ENCODE measurements at regions not wholly inside any gene's neighbourhood (a gene's known extent, or its start where the extent isn't known, plus 50 kb on each side); places are given as distances from the start of the nearest gene placed in this dataset.

DNA sequence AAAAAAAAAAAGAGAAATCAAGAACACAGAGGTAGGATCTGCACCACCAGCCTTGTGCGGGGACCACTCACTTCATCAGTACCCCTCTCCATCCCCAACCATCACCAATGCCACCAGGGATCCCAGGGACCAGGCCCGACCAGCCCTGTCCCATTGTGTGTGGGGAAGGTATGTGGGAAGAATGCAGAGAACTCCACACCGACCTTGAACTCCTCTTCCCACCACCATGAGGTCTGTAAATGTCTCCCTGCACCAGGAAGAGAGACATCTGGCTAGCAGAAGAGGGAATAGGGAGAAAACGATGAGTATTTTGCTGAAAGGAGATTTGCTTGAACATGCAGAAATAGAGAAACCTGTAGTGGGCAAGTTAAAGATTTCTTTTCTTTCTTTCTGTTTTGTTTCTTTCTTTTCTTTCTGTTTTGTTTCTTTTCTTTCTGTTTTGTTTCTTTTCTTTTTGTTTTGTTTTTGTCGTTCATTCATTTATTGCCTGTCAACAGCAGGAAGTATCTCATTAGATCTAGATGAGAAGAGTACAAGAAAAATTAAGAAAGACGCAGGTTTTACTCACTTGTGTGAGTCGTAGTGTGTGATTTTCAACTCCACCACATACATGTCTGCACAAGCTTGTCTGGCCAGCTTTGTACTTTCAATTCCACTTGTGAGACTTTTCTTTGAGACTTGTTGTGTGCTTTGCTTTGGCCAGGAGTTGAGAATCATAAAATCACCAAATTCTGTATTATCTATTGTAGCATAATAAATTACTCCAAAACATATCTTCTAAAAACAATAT is 179.8 kb upstream of the HAAO start:
- DNase-seq: no peak

DNA sequence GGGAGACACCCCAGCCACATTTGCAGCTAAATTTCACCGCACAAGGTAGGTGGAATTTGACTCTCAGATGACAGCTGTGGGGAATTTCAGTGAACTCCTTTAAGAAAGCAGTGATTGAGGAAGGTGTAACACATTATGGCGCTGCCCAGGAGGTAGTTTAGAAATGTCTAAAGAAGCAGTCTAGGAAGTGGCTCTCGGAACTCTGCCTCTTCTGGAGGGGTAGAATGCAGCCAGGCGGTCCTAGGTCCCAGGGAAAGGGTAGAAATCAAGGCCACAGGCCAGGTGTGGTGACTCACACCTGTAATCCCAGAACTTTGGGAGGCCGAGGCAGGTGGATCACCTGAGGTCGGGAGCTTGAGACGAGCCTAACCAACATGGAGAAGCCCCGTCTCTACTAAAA is 179.0 kb upstream of the HAAO start:
- DNase-seq: no peak

DNA sequence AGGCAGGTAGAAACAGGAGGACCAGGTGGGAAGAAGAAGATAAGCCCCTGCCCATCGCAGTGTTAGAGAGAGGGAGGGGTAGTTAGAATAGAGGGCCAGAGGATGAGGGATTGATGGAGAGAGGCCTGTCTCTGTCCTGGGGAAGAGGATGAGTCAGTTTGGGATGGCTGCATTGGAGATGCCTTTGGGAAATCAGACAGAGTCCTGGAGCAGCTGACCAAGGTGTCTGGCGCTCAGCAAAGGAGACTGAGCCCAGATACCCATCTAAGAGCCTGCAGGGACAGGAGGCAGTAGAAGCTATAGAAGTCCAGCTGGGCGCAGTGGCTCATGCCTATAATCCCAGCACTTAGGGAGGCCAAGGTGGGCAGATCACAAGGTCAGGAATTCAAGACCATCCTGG is 177.8 kb upstream of the HAAO start:
- DNase-seq: no peak

DNA sequence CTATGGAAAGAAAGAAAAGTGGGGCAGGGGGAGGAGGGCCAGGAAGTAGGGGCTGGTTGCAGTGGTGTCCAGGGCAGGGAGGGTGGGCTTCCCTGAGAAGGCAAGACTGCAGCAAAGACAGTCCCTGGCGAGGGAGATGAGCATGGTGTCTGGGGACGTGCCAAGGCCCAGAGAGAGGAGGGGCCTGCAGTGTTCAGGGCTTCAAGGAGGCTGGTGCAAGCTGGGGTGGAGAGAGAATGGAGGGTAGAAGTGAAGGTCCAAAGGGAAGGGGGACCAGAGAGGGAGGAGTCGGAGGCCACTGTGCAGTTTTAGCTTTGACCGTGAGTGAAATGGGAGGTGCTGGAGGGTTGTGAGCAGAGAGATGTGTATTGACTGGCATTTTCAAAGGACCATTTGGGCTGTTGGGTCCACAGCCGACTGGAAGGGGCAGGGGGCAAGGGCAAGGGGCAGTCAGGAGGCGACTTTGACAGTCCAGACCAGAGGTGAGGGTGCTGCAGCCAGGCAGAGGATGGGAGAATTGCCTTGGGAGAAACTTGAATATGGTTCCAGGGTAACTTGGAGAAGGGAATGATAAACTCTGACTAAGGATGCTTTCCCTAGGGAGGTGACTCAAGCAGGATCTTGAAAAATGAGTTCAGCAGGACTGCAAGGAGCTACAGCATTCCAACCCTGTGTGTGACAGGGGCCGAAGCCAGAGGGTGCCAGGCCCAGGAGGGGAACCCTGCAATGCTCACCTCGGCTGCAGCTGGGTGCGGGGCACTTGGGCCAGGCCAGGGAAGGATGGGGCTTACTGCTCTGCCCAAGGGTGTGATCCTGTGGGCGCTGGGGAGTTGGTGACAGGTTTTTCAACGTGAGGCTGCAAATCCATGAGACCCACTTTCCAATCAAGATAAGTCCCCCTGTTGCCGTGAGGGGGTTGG is 177.1 kb upstream of the HAAO start:
- DNase-seq: no peak

DNA sequence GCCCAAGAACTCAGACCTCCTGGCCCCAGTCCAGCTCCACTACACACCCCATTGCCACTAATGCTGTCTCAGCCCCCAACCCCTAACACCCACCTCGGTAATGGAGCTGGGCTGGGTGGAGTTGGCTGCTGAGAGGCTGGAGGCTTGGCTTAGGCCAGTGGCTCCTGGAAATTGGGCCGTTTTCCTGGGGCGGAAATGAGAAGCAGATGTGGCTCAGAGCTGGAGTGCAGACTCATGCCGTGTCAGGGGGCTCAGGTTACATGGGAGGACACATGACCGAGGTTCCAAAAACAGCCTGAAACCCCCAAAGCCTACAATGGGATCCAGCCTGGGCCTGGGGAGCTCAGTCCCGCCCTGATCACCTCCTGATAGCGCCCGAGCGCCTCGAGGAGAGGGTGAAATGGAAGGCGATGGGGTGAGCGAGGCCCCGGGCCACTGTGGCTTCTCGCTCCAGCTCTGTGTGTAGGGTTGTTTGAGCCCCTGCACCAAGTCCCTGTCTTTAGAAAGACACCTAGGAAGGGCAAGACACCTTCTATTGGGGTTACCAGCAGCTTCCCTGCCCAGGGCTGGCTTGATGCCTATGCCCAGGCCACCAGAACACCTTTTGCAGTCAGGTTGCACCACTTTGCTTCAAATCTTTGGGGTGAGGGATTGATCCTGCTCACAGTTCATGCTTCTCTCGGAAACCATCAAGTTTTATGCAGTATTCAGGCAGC is 175.7 kb upstream of the HAAO start:
- peak; percentile 87 for DNase-seq

DNA sequence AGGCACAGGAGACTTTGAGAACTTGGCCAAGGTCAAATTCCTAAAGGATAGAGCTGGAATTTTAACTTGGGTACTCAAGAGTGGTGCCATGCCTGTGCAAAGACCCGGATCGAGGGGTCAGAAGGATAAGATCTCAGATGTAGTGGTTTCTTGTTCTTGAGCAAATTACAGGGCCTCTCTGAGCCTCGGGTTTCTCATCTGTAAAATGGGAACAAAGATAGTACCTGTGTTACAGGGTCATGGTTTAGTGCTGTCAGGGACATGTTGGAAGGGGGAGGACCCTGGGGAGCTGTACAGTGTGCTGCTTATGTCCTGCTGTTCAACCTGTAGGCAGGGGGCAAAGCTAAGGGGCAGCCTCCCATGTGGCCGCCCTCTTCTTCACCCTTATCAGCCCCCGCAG is 173.5 kb upstream of the HAAO start:
- no peak for DNase-seq

DNA sequence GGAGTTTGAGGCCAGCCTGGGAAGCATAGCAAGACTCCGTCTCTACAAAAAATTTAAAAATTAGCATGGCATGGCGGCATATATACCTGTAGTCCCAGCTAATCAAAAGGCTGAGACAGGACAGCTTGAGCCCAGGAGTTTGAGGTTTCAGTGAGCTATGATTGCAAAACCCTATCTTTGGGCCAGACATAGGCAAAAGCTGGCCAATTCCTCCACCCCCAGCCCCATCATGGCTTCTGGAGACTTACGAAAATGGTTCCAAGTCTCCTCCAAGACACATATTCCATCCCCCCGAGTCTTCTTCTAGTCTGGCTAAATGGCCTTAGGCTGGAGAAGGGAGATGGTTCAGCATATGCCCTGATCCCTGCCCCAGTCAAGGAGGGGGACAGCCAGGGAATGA is 172.8 kb upstream of the HAAO start:
- no peak for DNase-seq

DNA sequence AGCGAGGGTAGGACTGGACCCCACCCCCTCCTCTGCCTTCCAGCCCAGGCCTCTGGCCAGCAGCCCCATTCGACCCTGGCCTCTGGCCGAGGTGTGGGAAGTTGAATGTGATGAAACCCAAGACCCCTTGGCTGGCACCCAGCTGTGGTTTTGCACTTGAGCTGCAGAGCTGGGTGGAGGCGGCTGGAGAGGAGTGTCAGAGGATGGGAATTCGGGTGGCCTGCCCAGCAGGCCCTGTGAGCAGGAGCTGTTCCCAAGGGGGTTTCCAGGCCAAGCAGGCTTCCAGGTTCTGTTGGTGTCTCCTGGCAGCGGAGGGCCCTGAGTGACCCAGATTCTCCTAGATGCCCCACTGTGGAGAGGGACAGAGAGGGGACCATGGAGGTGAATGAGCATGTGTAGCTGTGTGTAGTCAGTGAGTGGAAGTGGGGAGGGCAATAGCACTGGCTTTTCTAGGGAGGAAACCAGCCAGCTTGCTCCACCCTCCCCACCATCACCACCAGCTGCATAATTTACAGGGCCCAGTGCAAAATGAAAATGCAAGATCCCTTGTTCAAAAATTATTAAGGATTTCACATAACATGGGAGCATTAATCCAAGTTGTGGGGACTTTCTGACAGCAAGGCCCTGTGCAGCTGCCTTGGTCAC is 172.2 kb upstream of the HAAO start:
- no peak for DNase-seq

DNA sequence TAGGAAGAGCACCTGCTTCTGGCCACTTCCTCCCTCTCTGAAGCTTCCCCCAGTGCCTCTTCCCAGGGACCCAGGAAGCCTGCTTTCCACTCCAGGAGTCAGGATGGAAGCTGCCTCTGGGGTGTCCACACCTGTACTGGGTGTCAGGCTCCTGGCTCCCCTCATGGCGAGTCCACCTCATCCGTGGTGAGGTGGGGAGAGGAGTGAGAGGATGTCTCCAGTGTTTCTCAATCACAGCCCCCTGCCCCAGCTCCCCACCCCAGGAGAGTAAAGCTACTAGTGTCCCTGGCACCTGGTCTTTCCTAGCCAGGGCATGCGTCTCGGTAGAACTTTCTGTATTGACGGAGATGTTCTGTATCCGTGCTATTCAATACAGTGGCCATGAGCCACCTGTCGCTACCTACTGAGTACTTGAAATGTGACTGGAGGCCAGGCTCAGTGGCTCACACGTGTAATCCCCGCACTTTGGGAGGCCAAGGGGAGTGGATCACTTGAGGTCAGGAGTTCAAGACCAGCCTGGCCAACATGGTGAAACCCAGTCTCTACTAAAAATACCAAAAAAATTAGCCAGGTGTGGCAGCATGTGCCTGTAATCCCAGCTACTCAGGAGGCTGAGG is 171.2 kb upstream of the HAAO start:
- DNase-seq: no peak

DNA sequence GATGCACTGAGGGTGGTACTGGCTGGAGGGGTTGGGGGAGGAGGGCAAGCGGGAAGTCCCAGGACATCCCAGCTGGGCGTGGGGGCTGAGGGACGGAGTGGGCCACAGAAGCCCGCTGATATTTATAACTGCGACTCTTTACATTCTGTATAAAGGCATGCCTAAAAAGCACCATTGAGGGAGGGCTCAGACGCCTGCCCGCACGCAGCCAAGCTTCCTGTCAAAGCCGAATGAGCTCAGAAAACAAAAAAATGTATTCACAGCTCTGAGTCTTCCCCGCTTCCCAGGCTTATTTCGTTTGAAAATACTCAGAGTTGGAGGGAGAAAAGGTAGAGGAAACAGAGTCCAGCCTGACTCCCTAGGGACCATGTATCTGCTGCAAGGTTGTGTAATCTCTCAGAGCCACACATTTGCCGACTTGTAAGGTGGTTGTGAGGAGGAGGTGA is 170.1 kb upstream of the HAAO start:
- peak; percentile 62 for DNase-seq

DNA sequence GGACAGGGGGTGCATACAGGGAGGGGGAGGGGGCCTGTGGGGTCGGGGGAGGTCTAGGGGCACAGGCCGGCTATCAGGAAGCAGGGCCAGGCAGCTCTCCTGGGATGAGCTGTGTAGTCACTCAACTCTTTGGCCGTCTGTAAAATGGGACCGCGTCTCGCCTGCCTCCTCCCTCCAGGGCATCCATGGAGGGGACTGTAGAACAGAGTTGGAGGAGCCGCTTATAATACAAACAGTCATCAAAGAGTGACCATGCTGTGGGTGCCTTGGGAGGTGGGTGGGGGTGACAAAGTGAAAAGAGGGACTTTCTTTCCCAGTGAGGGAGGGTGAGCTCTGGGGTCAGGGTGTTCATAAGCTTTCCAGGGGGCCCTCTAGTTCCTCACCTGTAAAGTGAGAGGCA is 169.6 kb upstream of the HAAO start:
- DNase-seq: no peak

DNA sequence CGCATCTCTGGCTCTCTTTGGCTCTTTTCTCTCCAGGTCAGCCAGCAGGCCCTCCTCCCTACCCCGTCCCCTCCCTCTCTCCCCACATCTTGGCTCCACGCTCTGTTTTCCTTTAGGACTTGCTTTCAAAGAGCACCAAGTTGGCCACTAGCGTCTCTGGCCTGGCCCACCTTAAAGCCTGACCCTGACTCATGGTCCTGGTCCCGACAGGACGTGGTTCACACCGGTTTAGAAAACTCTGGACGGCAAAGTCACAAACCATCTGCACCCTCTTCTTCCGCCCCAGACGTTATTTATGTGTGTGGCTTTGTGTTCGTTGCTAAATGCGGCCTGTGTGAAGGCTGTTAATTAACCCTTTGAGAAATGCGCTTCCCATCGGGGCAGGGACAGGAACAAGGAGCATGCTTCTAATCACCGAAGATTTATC is 169.0 kb upstream of the HAAO start:
- peak; percentile 74 for DNase-seq

DNA sequence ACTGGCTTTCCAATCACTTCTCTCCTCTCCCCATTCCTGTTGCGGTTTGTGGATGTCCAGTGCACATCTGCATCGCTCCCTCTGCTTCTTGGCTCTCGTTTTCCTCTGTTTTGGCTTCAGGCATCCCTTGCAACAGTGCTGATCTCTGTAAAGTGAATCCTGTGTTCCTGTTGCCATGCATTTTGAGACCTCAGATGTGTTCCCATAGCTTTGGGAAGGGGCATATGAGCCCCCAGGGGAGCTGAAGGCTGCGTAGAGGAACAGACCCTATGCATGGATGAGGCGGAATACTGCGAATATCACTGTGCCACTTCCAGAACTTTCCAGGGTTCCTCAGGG is 168.4 kb upstream of the HAAO start:
- DNase-seq: peak; percentile 57

DNA sequence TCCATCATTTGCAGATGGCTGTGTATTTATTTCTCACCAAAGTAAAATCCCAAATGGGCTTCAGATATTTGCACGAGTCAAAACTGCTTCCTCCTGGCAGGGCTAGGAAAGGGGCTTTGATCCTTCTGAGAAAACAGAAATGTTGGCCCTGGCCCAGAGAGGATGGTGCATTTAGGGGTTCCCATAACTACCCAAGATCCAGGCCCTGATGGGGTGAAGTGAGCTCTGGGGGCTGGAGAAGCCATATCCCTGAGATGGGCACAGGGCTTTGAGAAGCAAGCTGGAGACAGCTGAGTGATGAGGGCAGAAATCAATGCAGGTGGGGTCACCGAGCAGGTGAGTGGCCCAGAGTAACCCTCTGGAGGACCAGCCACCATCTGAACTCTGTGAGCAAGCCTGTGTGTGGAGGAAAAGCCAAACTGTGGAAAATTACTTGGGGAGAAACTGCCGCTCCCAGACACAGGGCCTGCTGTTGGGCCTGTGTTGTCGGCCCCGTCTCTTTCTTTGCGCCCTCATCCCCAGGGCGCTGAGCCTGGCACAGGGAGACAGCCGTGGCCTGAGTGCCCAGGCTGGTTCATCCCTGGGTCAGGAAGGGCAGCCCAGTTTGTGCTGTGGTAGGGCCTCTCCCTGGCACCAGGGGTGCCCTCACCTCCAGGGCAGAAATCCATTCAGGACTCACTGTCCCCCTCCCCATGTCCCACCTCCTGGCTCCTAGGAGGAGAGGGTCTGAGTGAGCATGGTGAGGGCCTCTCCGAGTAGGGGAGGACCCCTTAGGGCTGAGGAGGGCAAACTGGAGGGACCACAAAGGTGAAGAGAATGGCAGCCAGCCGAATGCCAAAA is 167.8 kb upstream of the HAAO start:
- DNase-seq: no peak

DNA sequence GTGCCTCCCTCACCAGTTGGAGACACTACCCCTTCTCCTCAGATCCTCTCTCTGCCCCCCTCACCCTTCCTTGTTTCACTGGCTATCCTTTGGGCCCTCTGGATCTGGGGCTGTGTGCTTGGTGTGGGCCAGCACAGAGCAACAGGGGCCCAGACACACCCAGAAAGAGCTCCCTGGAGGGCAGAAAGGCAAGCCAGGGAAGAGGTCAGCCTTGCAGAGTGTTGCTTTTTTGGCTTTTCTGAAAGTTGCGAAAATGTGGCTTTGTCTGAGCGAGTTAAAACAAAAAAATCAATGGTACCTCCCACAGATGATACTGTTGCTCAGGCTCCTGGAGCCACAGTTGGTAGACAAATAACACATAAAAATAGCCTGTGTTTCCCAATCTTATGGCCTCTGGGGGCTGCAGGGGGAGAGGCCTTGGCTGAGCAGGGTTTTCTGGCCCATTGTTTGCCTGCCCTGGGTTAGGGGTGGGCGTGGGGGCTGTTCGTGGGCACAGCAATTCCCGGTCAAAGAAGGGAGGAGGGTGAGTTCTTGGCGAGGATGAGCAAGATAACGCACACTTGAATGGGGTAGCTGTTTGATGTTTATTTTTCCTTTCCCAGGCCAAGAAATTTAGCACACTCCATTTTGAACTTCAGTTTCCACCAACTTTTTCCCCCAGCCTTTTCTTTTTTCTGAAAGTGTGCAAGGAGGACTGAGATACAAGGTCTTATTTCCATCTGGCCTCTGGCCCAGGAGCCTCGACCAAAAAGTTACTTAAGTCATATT is 167.0 kb upstream of the HAAO start:
- DNase-seq: peak; percentile 88

DNA sequence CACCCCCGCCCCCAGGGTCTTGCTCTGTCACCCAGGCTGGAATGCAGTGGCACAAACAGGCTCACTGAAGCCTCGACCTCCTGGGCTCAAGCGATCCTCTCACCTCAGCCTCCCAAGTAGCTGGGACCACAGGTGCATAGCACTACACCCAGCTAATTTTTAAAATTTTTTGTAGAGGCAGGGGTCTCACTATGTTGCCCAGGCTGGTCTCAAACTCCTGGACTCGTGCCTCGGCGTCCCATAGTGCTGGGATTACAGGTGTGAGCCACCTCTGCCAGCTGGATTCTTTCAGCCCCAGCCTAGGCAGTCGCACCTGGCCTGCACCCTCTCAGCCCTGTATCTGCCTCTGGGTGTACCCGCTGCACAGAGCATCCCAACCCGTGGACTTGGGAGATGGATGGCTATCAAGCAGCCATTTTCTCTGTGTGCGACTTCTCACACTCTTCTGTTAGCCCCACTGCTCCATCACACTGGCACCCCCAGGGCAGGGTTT is 166.4 kb upstream of the HAAO start:
- DNase-seq: no peak

DNA sequence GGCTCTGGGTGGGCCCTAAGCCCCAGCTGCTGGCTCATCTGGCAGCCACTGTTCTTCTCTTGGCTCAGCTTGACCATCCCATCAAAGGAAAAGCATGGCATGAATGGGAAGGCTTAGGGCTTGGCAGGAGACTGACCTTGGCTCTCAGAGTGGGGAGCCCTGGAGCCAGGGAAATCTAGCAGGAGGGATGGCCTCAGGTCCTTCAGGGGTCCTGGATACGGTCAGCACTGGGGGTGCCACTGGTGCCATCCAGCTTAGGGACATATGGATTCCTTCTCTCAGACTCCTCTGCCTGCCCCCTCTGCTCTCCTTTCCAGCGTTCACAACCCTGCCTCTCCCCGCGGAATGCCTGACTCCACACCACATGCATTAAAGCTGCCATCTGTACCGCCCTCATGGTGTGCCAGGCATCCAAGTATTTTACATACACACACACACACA is 165.5 kb upstream of the HAAO start:
- DNase-seq: no peak

DNA sequence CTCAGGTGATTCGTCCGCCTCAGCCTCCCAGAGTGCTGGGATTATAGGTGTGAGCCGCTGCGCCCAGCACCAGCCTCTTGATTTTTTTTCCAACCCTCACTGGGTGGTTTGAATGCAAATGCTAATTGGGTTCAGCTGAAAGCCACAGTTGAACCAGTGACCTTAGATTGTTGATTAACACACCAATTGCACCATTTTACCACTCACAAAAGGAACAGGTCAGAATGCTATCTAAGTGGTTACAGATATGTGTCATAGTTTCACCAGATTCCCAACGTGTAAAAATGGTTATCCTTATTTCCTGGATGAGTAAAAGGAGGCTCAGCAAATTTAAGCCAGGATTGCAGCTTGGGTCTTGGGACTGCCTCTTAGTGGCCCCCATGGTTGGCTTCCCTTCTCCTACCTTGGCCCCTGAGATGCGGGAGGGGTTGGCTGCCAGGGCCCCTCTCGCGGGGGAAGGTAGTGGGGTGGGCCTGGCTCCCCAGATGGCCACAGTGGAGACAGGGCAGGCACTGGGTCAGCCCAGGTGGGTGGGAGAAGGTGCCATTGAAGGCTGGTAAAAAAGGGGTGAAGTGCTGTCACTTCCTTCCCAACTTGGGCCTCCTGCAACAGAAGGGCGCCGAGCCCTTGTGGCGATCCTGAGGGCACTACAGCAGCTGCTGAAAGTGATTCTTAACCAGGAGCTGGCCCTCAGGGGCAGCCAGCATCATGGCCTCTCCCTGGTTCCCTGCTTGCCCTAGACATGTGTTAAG is 164.9 kb upstream of the HAAO start:
- no peak for DNase-seq

Data from skin of body (tissue), 1 donor.